ENCODE measurements at regions not wholly inside any gene's neighbourhood (a gene's known extent, or its start where the extent isn't known, plus 50 kb on each side); places are given as distances from the start of the nearest gene placed in this dataset.
"Not testable (repeated sequence)": the region's sequence is repeated elsewhere in the genome, so short reads cannot be mapped to it uniquely, and the experiment has no call there.

GRCh38 chr11:67758467-67758866, 84.0 kb upstream of the ALDH3B2 start:
- DNase-seq = not testable (repeated sequence)

- not testable (repeated sequence) for DNase-seq
Observed at GRCh38 chr11:67758009-67758408, 83.6 kb upstream of the ALDH3B2 start.

DNA sequence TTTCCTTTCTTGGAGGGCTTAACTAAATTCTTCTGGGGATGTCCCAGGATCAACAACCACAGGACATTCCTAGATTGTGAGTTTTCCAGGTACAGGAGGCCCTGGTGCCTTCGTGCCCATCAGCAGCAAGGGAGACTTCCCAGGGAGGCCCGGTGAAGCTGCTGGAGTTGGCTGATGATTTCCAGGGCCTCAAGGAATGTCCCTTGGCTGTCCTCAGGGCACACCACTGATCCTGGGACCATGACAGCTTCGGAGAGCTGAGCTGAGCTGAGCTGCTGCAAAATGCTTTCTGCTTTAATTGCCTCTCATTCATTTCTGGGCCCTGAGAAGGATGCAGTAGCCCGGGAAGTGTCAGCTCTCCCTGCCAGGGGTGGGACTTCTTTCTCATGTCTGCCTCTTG, 79.4 kb upstream of the ALDH3B2 start:
- not testable (repeated sequence) for DNase-seq

GRCh38 chr11:67745181-67745726, 70.8 kb upstream of the ALDH3B2 start:
- DNase-seq = no peak

DNA sequence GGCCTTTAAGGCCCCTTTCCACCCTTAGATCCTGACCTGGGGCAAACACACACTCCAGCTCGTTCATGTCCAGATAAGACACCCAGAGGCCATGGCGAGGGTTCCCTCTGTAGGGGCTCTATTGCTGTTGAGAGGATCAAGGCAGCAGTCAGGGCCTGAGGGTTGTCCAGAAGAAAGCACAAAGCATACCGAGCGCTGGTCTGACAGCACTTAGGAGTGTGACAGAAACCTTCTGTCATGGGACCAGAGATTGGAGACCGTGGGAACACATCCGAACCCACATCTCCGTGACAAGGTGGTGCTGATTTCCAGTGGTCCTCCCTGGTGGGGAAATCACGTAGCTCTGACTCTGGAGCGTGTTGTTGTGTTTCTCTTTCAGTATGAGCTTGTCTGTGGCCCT, 69.8 kb upstream of the ALDH3B2 start:
- DNase-seq = not testable (repeated sequence)

DNA sequence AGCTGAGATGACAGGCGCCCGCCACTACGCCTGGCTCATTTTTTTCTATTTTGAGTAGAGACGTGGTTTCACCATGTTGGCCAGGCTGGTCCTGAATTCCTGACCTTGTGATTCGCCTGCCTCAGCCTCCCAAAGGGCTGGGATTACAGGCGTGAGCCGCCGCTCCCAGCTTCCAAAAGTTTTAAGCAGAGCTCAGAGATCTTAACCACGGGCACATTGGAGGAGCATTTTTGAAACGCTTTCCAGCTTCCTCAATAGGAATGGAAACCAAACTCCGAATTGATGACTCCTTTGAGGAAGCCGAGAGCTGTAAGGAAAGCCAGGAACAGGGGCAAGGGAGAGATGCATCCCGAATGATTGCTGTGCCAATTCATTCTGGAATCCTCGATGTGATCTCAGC, 63.8 kb upstream of the ALDH3B2 start:
- DNase-seq = not testable (repeated sequence)

GRCh38 chr11:67737562-67738080, 63.2 kb upstream of the ALDH3B2 start:
- not testable (repeated sequence) for DNase-seq

DNA sequence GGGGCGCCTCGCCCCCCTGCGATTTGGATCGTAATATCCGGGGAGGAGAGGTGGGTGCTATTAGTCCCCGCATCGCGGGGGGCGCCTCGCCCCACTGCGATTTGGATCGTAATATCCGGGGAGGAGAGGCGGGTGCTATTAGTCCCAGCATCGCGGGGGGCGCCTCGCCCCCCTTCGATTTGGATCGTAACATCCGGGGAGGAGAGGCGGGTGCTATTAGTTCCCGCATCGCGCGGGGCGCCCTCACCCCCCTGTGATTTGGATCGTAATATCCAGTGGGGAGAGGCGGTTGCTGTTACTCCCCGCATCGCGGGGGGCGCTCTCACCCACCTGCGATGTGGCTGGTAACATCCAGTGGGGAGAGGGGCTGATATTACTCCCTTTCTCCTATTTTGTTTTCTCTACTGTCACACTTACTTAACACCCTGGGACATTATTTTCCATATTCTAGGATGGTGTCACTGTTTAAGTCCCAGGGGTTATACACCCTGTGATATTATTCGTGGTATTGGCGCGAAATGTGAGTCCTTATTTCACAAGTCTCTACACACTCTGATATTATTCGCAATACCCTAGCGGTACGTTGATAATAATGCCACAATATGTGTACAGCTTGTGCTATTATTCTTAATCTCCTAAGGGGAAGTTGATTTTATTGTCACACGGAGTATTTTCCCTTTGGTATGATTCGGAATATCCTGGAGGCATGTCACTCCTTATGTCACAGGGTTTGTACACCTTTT, 57.8 kb upstream of the ALDH3B2 start:
- no peak for DNase-seq

GRCh38 chr11:67731583-67731982, 57.2 kb upstream of the ALDH3B2 start:
- no peak for DNase-seq

DNA sequence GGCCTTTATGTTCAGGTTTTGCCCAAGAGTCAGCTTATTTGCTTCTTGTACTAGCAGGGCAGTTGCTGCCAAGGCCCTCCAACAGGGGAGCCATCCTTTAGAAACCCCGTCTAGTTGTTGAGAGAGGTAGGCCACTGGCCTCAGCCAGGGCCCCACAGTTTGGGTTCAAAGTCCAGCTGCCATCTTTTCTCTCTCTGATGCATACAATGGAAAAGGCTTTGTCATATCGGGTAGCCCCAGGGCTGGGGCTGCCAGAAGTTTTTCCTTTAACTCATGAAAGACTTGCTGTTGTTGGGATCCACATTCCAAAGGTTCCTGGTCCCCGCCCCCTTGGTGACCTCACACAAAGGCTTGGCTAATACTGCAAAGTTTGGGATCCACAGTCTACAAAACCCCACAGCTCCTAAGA, 53.7 kb upstream of the ALDH3B2 start:
- not testable (repeated sequence) for DNase-seq

- DNase-seq = not testable (repeated sequence)
Observed at GRCh38 chr11:67727066-67728040, 52.9 kb upstream of the ALDH3B2 start.

Measured in SIG-M5 (cell line).